ENCODE measurements at regions not wholly inside any gene's neighbourhood (a gene's known extent, or its start where the extent isn't known, plus 50 kb on each side); places are given as distances from the start of the nearest gene placed in this dataset.
"Not testable (repeated sequence)": the region's sequence is repeated elsewhere in the genome, so short reads cannot be mapped to it uniquely, and the experiment has no call there.

DNA sequence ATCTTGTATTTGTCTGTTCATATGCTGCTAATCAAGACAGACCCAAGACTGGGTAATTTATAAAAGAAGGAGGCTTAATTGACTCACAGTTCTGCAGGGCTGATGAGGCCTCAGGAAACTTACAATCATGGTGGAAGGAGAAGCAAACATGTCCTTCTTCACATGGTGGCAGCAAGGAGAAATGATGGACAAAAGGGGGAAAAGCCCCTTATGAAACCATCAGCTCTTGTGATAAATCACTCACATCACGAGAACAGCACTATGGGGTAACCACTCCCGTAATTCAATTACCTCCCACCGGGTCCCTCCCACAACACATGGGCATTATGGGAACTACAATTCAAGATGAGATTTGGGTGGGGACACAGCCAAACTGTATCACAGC lies 117.0 kb downstream of the TTC6 start:
- not testable (repeated sequence) for DNase-seq

GRCh38 chr14:37712976-37713431 lies 117.6 kb downstream of the TTC6 start:
- no peak for DNase-seq

DNA sequence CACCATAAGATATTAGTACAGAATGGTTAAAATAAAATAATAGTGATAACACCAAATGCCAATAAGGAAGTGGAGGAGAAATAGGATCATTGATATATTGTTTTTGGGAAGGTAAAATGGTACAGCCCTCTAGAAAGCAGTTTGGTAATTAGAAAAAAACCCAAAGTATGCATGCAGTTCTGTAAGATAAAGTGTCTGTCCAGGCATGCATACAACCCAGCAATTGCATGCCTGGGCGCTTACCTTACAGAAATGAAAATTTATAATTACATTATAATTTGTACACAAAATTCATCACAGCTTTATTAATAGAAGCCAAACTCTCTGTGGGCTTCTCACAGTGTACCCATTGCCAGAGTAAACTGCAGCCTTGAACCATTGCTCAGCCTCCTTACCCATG lies 124.7 kb downstream of the TTC6 start:
- DNase-seq = no peak

GRCh38 chr14:37721976-37722659 lies 126.7 kb downstream of the TTC6 start:
- no peak for DNase-seq

DNA sequence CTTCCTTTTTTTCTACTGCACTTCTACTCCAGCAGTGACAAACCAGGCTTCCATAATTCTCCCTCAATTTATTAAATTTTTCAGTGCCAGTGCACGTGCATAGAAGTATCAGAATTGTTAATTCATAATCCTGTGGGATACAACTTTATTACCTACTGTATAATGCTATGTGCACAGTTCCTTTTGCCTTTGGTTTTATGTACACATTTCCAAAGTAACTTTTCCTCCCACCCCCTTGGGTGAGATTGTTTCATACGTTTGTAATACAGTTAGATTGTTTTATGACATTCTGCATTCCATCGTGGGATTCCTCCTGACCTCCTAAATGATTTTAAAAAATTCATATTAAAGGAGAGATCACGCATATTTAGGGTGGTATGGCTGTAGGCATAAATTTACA lies 128.1 kb downstream of the TTC6 start:
- DNase-seq = no peak

DNA sequence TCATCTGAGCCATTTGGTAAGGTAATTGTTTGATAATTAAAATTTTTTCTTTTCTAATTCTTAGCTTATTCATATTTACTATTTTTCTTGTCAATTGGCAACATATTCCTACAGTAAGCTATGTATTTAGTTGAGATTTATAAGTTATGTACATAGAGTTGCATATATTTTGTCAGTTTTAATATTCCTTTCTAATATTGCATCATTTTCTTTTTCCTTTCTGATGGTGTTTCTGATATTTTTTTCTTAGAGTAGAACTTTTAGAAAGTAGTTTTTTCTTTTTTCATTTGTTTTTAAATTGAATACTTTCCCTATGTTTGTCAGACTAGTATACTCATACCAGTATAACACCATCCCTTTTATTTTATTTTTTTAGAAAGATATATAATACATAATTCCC lies 131.3 kb downstream of the TTC6 start:
- no peak for DNase-seq

DNA sequence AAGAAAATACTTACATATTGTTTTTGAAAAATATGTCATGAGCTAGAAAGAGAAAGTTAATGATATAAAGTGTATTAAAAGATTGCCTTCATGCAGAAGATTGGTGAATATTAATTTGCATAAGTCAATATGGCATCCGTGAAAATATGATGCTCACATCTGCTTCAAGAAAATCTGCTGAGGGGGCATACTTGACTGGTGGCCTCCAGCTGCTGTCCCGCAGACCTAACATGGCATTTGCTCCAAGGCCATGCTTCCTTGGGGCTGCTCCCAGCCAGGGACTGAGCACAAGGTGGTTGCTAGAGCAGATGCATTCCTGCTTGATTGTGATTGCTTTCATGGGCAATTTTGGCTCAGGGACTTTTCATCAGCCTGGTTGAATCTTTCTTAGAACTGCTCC lies 133.8 kb downstream of the TTC6 start:
- DNase-seq = no peak

DNA sequence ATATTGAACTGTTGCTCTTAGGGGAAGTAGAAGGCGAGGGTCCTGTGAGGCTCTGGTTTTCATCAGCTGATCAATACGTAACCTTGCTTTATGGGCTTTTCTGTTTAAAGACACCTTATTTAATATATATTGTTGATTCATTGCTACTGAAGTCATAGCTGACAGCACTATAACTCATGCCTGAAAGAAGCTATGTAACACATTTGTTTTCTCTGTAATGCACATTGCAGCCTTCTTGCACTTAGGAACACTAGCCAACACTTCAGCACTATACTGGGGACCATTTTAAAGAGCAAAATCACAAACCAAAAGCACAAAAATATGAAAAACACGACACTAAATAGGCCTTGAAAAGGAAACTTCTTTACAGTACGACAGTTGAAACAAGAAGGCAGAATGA lies 135.7 kb downstream of the TTC6 start:
- DNase-seq = no peak

DNA sequence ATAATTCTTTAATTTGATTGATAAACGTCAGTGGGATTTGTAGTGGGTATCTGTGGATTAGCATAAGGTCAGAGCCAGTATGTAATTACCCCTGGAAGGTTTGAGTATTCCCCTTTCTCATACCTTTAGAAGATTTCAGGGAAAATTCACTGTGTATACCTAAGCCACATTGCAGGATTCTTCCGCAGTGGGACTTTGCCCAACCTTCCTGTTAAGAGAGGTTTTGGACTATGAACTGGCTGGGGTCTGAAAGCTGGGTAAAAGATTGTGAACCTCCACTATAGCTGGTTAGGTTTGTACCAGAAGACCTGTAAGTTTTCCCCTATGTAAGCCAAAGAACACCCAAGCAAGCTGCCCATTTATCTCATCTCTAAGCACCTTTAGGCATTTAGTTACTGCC lies 150.2 kb downstream of the TTC6 start:
- no peak for DNase-seq

DNA sequence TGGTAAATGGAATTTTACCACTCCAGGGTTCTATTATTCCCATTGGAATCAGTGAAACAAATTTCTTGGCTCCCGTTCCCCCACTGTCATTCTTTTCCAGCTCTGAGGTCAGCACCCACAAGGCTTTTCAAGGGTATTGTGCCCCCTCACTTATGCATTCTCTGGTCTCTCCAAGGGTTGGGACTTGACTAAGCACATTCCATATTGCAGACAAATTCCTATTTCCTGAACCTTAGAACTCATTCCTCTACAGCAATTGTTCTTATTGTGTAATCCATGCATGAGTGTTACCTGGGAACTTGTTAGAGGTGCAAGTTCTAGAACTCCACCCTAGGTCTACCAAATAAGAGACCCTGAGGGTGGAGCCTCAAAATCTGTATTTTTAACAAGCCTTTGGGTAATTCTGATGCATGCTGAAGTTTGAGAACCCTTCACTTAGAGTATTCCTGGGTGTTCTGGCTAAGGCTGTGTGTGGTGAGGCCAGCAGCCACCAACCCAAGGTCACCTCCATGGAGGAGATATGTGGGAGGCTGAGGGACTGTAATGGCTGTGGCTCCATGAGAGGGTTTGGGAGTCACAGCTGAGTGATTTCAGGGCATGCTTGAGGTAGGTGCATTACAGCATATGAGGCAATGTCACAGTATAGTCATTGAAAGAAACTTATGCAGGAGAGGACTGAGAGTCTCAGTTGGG lies 150.9 kb downstream of the TTC6 start:
- no peak for DNase-seq

DNA sequence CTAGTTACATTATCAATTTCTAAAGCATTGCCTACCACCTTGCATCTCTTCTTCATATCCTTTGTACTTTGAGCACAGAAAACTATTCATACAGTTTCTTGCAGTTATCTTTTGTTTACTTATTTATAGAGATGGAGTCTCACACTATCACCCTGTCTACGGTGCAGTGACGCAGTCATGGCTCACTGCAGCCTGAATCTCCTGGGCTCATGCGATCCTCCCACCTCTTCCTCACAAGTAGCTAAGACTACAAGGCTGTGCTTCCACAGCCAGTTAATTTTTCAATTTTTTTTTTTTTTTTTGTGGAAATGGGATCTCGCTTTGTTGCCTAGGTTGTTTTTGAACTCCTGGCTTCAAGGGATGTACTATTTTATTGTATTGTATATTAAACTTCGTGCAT lies 158.0 kb downstream of the TTC6 start:
- no peak for DNase-seq

DNA sequence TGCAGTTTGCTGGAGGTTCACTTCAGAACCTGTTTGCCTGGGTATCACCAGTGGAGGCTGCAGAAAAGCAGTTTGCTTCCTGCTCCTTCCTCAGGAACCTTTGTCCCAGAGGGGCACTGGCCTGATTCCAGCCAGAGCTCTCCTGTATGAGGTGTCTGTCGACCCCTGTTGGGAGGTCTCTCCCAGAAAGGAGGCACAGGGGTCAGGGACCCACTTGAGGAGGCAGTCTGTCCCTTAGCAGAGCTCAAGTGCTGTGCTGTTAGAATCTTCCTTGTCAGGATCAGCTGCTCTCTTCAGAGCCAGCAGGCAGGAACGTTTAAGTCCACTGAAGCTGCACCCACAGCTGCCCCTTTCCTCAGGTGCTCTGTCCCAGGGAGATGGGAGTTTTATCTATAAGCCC lies 164.8 kb downstream of the TTC6 start:
- DNase-seq = not testable (repeated sequence)

GRCh38 chr14:37763266-37763665 lies 167.8 kb downstream of the TTC6 start:
- DNase-seq = no peak

DNA sequence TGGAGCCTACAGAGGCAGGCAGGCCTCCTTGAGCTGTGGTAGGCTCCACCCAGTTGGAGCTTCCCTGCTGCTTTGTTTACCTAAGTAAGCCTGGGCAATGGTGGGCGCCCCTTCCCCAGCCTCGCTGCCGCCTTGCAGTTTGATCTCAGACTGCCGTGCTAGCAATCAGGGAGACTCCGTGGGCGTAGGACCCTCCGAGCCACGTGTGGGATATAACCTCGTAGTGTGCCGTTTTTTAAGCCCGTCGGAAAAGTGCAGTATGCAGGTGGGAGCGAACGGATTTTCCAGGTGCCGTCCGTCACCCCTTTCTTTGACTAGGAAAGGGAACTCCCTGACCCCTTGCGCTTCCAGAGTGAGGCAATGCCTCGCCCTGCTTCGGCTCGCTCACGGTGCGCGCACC lies 176.9 kb downstream of the TTC6 start:
- not testable (repeated sequence) for DNase-seq

- DNase-seq = no peak
Observed at GRCh38 chr14:37776791-37777499, 181.5 kb downstream of the TTC6 start.

DNA sequence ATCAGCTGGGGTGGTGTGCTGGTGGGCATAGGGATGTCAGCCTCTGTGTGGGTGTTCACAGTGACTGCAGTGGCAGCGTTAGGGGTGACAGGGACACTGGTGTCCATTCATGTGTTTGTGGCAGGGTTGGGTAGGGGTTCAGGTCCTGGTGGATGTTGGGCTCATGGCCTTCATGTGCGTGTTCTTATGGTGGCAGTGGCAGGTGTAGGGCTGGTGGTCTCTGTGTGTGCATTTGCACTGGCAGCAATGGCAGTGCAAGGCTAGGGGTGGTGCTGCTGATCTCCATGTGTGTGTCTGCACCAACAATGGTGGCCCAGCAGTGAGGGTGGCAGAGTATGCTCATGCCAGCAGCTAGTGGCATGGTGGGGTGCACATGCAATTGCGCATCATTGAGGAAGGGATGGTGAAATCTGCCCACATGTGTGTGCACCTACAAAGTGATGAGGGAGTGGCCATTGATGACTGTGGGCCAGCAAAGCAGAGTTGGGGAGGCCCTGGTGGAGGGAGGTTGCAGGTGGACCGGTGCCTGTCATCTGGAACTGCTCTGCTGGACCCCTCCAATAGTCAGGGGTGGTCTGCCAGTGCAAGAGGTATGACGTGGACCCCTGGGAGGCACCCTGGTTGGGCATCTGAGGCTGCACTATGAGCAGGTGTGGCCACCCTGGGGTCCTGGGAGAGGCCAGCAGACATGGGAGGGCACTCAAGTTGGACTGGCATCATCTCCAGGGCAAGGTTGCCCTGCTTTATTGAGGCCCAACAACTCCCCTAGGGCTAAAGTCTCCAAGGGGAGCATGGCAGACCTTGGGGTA lies 182.9 kb downstream of the TTC6 start:
- DNase-seq = no peak

GRCh38 chr14:37779480-37779879 lies 184.1 kb downstream of the TTC6 start:
- DNase-seq = no peak

DNA sequence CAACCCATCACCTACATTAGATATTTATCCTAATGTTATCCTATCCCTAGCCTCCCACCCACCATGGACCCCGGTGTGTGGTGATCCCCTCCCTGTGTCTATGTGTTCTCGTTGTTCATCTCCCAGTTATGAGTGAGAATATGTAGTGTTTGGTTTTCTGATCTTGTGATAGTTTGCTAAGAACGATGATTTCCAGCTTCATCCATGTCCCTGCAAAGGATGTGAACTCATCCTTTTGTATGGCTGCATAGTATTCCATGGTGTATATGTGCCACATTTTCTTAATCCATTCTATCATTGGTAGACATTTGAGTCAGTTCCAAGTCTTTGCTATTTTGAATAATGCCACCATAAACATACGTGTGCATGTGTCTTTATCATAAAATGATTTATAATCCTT lies 185.3 kb downstream of the TTC6 start:
- DNase-seq = not testable (repeated sequence)

DNA sequence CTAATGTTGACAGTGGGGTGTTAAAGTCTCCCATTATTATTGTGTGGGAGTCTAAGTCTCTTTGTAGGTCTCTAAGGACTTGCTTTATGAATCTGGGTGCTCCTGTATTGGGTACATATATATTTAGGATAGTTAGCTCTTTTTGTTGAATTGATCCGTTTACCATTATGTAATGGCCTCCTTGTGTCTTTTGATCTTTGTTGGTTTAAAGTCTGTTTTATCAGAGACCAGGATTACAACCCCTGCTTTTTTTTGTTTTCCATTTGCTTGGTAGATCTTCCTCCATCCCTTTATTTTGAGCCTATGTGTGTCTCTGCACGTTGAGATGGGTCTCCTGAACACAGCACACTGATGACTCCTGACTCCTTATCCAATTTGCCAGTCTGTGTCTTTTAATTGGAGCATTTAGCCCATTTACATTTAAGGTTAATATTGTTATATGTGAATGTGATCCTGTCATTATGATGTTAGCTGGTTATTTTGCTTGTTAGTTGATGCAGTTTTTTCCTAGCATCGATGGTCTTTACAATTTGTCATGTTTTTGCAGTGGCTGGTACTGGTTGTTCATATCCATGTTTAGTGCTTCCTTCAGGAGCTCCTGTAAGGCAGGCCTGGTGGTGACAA lies 188.9 kb downstream of the TTC6 start:
- DNase-seq = not testable (repeated sequence)

DNA sequence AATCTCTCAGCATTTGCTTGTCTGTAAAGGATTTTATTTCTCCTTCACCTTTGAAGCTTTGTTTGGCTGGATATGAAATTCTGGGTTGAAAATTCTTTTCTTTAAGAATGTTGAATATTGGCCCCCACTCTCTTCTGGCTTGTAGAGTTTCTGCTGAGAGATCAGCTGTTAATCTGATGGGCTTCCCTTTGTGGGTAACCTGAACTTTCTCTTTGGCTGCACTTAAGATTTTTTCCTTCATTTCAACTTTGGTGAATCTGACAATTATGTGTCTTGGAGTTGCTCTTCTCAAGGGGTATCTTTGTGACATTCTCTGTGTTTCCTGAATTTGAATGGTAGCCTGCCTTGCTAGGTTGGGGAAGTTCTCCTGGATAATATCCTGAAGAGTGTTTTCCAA lies 189.4 kb downstream of the TTC6 start:
- DNase-seq = not testable (repeated sequence)

- DNase-seq = not testable (repeated sequence)
Observed at GRCh38 chr14:37785298-37785697, 189.9 kb downstream of the TTC6 start.

DNA sequence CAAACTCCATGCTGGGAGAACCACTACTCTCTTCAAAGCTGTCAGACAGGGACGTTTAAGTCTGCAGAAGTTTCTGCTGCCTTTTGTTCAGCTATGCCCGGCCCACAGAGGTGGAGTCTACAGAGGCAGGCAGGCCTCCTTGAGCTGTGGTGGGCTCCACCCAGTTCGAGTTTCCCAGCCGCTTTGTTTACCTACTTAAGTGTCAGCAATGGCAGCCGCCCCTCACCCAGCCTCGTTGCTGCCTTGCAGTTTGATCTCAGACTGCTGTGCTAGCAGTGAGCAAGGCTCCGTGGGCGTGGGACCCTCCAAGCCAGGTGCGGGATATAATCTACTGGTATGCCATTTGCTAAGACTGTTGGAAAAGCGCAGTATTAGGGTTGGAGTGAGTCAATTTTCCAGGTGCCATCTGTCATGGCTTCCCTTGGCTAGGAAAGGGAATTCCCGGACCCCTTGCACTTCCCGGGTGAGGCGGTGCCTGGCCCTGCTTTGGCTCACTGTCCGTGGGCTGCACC lies 190.7 kb downstream of the TTC6 start:
- not testable (repeated sequence) for DNase-seq

Data from eye (tissue), 1 donor.